Neuronal stem cell (in vitro differentiated cells): ENCODE measurements at regions not wholly inside any gene's neighbourhood (a gene's known extent, or its start where the extent isn't known, plus 50 kb on each side); places are given as distances from the start of the nearest gene placed in this dataset.

Experiments
- DNase-seq: peaks from one replicate; pipeline ENCODE4 v3.0.0-alpha.2; 2013; ENCODE audit warnings: low spot score
- H2AFZ ChIP-seq: one replicate; pipeline ENCODE4 v1.6.1; 2013; ENCODE audit warnings: mild to moderate bottlenecking, low read length, inconsistent platforms
- H2AK5ac ChIP-seq: 2 replicates; pipeline ENCODE4 v1.6.1; 2013; ENCODE audit warnings: low read depth, mild to moderate bottlenecking, inconsistent platforms, low read length, moderate library complexity, mixed read lengths
- H2BK120ac ChIP-seq: 2 replicates; pipeline ENCODE4 v1.6.1; 2013; ENCODE audit warnings: low read depth, mild to moderate bottlenecking, inconsistent platforms, low read length, moderate library complexity, mixed read lengths
- H2BK12ac ChIP-seq: one replicate; pipeline ENCODE4 v1.6.1; 2013; ENCODE audit warnings: low read length, inconsistent platforms
- H2BK15ac ChIP-seq: 2 replicates; pipeline ENCODE4 v1.6.1; 2013; ENCODE audit warnings: mild to moderate bottlenecking, low read length, inconsistent platforms, mixed read lengths
- H2BK5ac ChIP-seq: one replicate; pipeline ENCODE4 v1.6.1; 2013; ENCODE audit warnings: inconsistent platforms, mild to moderate bottlenecking, low read length, moderate library complexity
- H3K14ac ChIP-seq: one replicate; pipeline ENCODE4 v1.6.1; 2013; ENCODE audit warnings: low read length, inconsistent platforms
- H3K18ac ChIP-seq: 2 replicates; pipeline ENCODE4 v1.6.1; 2013; ENCODE audit warnings: low read length, inconsistent platforms
- H3K23ac ChIP-seq: 2 replicates; pipeline ENCODE4 v1.6.1; 2013; ENCODE audit warnings: low read depth, mild to moderate bottlenecking, mixed read lengths, low read length, inconsistent platforms; ENCODE audit not compliant: poor library complexity
- H3K27ac ChIP-seq: replicated peaks from 3 replicates; pipeline ENCODE4 v1.5.1; 2013; ENCODE audit warnings: low read length, inconsistent platforms
- H3K27me3 ChIP-seq, 3 experiments: 2 replicates each; pipeline ENCODE4 v1.6.1; 2013; ENCODE audit warnings: low read length in 3 of 3, mild to moderate bottlenecking in 2 of 3, inconsistent platforms in 1 of 3, low read depth in 1 of 3, mixed read lengths in 1 of 3, moderate library complexity in 1 of 3; ENCODE audit not compliant: control insufficient read depth in 3 of 3, insufficient read depth in 3 of 3
- H3K36me3 ChIP-seq, 2 donors: replicated peaks in 1 of 2; 2 replicates each; pipeline ENCODE4 v1.6.1; 2013; ENCODE audit warnings: low read length in 2 of 2; ENCODE audit not compliant: control insufficient read depth in 2 of 2, insufficient read depth in 2 of 2
- H3K4ac ChIP-seq: 2 replicates; pipeline ENCODE4 v1.6.1; 2013; ENCODE audit warnings: inconsistent platforms, mild to moderate bottlenecking, low read length, moderate library complexity
- H3K4me1 ChIP-seq, 2 donors: 1 replicate in 1 of 2; 2 replicates in 1 of 2; pipeline ENCODE4 v1.6.1; 2013; ENCODE audit warnings: low read length in 2 of 2, low read depth in 1 of 2; ENCODE audit not compliant: control insufficient read depth in 2 of 2, insufficient read depth in 1 of 2
- H3K4me2 ChIP-seq: one replicate; pipeline ENCODE4 v1.6.1; 2013; ENCODE audit warnings: mild to moderate bottlenecking, low read length, inconsistent platforms; ENCODE audit not compliant: insufficient read depth, poor library complexity, severe bottlenecking
- H3K4me3 ChIP-seq, 2 donors: 2 replicates each; pipeline ENCODE4 v1.5.1; 2013; ENCODE audit warnings: low read length in 2 of 2, mild to moderate bottlenecking in 2 of 2, inconsistent platforms in 1 of 2, moderate library complexity in 1 of 2
- H3K79me1 ChIP-seq: one replicate; pipeline ENCODE4 v1.6.1; 2013; ENCODE audit warnings: low read depth, mild to moderate bottlenecking, inconsistent platforms, low read length, moderate library complexity
- H3K9ac ChIP-seq: one replicate; pipeline ENCODE4 v1.6.1; 2013; ENCODE audit warnings: mild to moderate bottlenecking, low read depth, low read length, inconsistent platforms; ENCODE audit not compliant: poor library complexity
- H3K9me3 ChIP-seq, 2 donors: replicated peaks in 1 of 2; 2 replicates each; pipeline versions ENCODE3 to v1.6.1; 2013; ENCODE audit warnings: low read length in 2 of 2, mild to moderate bottlenecking in 2 of 2, inconsistent platforms in 1 of 2, low read depth in 1 of 2, mixed read lengths in 1 of 2, moderate library complexity in 1 of 2; ENCODE audit not compliant: control insufficient read depth in 2 of 2, insufficient read depth in 1 of 2
- H4K8ac ChIP-seq: one replicate; pipeline ENCODE4 v1.6.1; 2013; ENCODE audit warnings: low read depth, mild to moderate bottlenecking, inconsistent platforms, low read length, moderate library complexity
- H4K91ac ChIP-seq: one replicate; pipeline ENCODE4 v1.6.1; 2013; ENCODE audit warnings: low read length, low read depth, mild to moderate bottlenecking, inconsistent platforms; ENCODE audit not compliant: poor library complexity
- WGBS, 2 donors: extraction: QIAGEN DNeasy Blood & Tissue Kit; methylation state at CpG; one replicate each; pipeline ENCODE4 v1.1.7; 2013; ENCODE audit warnings: missing lambda C conversion rate in 2 of 2, mixed read lengths in 1 of 2; ENCODE audit not compliant: insufficient read length in 2 of 2, insufficient replicate concordance in 1 of 2; ENCODE audit errors: extremely low coverage in 2 of 2; 5-methylcytosine and 5-hydroxymethylcytosine counted together

DNA sequence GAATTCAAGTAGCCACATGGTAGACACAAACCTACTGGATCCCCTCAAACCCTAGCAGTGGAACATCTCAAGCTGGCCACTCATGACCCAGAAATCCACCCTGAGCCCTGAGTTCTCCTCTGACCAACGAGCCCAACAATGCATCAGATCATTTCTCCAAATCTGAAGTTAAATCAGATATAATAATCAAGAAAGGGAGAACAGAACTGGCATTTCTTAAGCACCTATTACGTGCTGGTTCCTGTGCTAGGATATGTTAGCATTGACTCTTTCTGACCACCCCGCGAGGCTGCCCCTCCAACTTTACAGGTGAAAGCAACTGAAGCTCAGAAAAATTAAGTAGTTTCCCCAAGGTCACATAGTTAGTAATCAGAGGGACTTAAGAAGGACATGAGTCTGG lies 51.5 kb upstream of the CCDC174 start:
- H3K4me3 ChIP-seq: no peak overlapping the region
- no peak overlapping the region for H4K8ac ChIP-seq
- no peak overlapping the region for H3K14ac ChIP-seq
- H3K23ac ChIP-seq: no peak overlapping the region
- peaks cover 0 to 3% of the 10 kb centered on the region in 2 donors for H3K9me3 ChIP-seq
- no peak overlapping the region for H3K4ac ChIP-seq
- no peak overlapping the region for H2BK120ac ChIP-seq
- H3K9ac ChIP-seq: no peak overlapping the region
- no peak overlapping the region for H2AFZ ChIP-seq
- H3K18ac ChIP-seq: no peak overlapping the region
- H2AK5ac ChIP-seq: no peak overlapping the region
- no peaks in the 10 kb centered on the region for H3K36me3 ChIP-seq
- H2BK15ac ChIP-seq: no peak overlapping the region
- no peak overlapping the region for H2BK5ac ChIP-seq
- no peak for DNase-seq
- H4K91ac ChIP-seq: no peak overlapping the region
- no peaks in the 10 kb centered on the region for H3K79me1 ChIP-seq
- no peak overlapping the region for H2BK12ac ChIP-seq
- H3K4me2 ChIP-seq: no peak overlapping the region
- WGBS, 2 donors: no CpG with 5 or more reads among the region's 4 CpGs
- H3K27me3 ChIP-seq: peaks cover 6 to 77% (median 35%) of the 10 kb centered on the region in 3 experiments
- peaks cover 0 to 5% of the 10 kb centered on the region in 2 donors for H3K4me1 ChIP-seq
- no peak overlapping the region for H3K27ac ChIP-seq

GRCh38 chr3:14600856-14601610 lies 50.5 kb upstream of the CCDC174 start:
- Histone ChIP-seq H4K91ac (no peak overlapping the region), H2BK120ac (no peak overlapping the region), H2BK5ac (no peak overlapping the region), H3K4ac (no peak overlapping the region), H3K14ac (no peak overlapping the region), H3K27me3 (peaks cover 6 to 82% (median 35%) of the 10 kb centered on the region in 3 experiments), H3K23ac (peak overlapping the region; percentile 44), H3K4me2 (no peak overlapping the region), H3K9me3 (peaks cover 0 to 3% of the 10 kb centered on the region in 2 donors), H2AFZ (no peak overlapping the region), H3K9ac (no peak overlapping the region), H2BK15ac (peak overlapping the region; percentile 12), H2BK12ac (no peak overlapping the region), H3K36me3 (no peaks in the 10 kb centered on the region), H3K4me1 (peaks cover 0 to 6% of the 10 kb centered on the region in 2 donors), H3K79me1 (no peaks in the 10 kb centered on the region), H4K8ac (no peak overlapping the region), H3K27ac (no peak overlapping the region), H3K18ac (peak overlapping the region; percentile 65), H2AK5ac (no peak overlapping the region), H3K4me3 (no peak overlapping the region)
- no peak for DNase-seq
- WGBS, 2 donors: no CpG with 5 or more reads among the region's 10 CpGs

GRCh38 chr3:14601692-14602005 lies 49.9 kb upstream of the CCDC174 start:
- no peak overlapping the region for H3K14ac ChIP-seq
- no peak overlapping the region for H2BK12ac ChIP-seq
- no peak overlapping the region for H3K4ac ChIP-seq
- H2AK5ac ChIP-seq: no peak overlapping the region
- H3K23ac ChIP-seq: peak overlapping the region; percentile 44
- peak overlapping the region; percentile 65 for H3K18ac ChIP-seq
- no peak for DNase-seq
- H4K8ac ChIP-seq: no peak overlapping the region
- no peak overlapping the region for H2AFZ ChIP-seq
- no peaks in the 10 kb centered on the region for H3K36me3 ChIP-seq
- peaks cover 6 to 83% (median 35%) of the 10 kb centered on the region in 3 experiments for H3K27me3 ChIP-seq
- H3K4me1 ChIP-seq: peaks cover 0 to 6% of the 10 kb centered on the region in 2 donors
- H3K27ac ChIP-seq: no peak overlapping the region
- H3K9me3 ChIP-seq: peaks cover 0 to 3% of the 10 kb centered on the region in 2 donors
- no peak overlapping the region for H3K4me2 ChIP-seq
- H3K4me3 ChIP-seq: no peak overlapping the region
- H3K79me1 ChIP-seq: no peaks in the 10 kb centered on the region
- no peak overlapping the region for H3K9ac ChIP-seq
- H2BK120ac ChIP-seq: no peak overlapping the region
- no peak overlapping the region for H2BK5ac ChIP-seq
- H4K91ac ChIP-seq: no peak overlapping the region
- WGBS, 2 donors: no CpG with 5 or more reads among the region's 4 CpGs
- H2BK15ac ChIP-seq: peak overlapping the region; percentile 12
